WTC11 (cell line): ENCODE measurements at regions not wholly inside any gene's neighbourhood (a gene's known extent, or its start where the extent isn't known, plus 50 kb on each side); places are given as distances from the start of the nearest gene placed in this dataset.

ENCODE experiments used
- ATAC-seq: fragments of 200-7000 bp; cut with Tn5 transposase; 2 replicates; pipeline ENCODE4 v1.10.0; 2021; ENCODE audit warnings: mild to moderate bottlenecking, moderate library complexity
- CTCF ChIA-PET: fragments of 300-600 bp; sonication (Branson Sonifier 250); formaldehyde crosslinking; loops from one replicate; lab custom pipeline; 2021; ENCODE audit warnings: antibody characterized with exemption; lab: Charles Lee
- POLR2A ChIA-PET: fragments of 350-600 bp; sonication (Branson Sonifier 250); formaldehyde crosslinking; loops from one replicate; lab custom pipeline; 2021; ENCODE audit warnings: antibody characterized with exemption; lab: Charles Lee
- DNase-seq: peaks from one replicate; pipeline ENCODE4 v3.0.0; 2021; ENCODE audit warnings: low spot score
- H3K27ac Mint-ChIP-seq: 2 replicates; pipeline ENCODE4 v1.8.0; 2021; ENCODE audit warnings: mixed read lengths
- H3K27me3 Mint-ChIP-seq: 2 replicates; pipeline ENCODE4 v1.8.0; 2021; ENCODE audit warnings: low read depth, mild to moderate bottlenecking, moderate library complexity, mixed read lengths
- H3K36me3 Mint-ChIP-seq: 2 replicates; pipeline ENCODE4 v1.8.0; 2021; ENCODE audit warnings: mixed read lengths
- H3K4me1 Mint-ChIP-seq: 2 replicates; pipeline ENCODE4 v1.8.0; 2022; ENCODE audit warnings: mixed read lengths
- H3K4me3 Mint-ChIP-seq: 2 replicates; pipeline ENCODE4 v1.8.0; 2021; ENCODE audit warnings: mild to moderate bottlenecking, moderate library complexity, mixed read lengths
- H3K9me3 Mint-ChIP-seq: 2 replicates; pipeline ENCODE4 v1.8.0; 2021; ENCODE audit warnings: mixed read lengths
- AFF4 ChIP-seq: sonication (generic); formaldehyde crosslinking; IDR thresholded peaks from 2 replicates; pipeline ENCODE4 v1.8.1; 2023; ENCODE audit warnings: mild to moderate bottlenecking, missing genetic modification reagents, borderline replicate concordance
- ERG ChIP-seq: fragments of 250-450 bp; sonication (Bioruptor Pico); IDR thresholded peaks from 2 replicates; pipeline ENCODE4 v1.8.0; 2021; ENCODE audit warnings: mild to moderate bottlenecking
- MAX ChIP-seq: sonication (generic); formaldehyde crosslinking; IDR thresholded peaks from 2 replicates; pipeline ENCODE4 v1.8.0; 2022; ENCODE audit warnings: mild to moderate bottlenecking, missing genetic modification reagents
- NFE2L1 ChIP-seq: sonication (generic); formaldehyde crosslinking; IDR thresholded peaks from 2 replicates; pipeline ENCODE4 v1.8.1; 2023; ENCODE audit warnings: missing genetic modification reagents
- NR3C1 ChIP-seq: sonication (generic); formaldehyde crosslinking; conservative IDR thresholded peaks from 2 replicates; pipeline ENCODE4 v1.8.1; 2023; ENCODE audit warnings: low read depth, mild to moderate bottlenecking, missing genetic modification reagents
- OVOL2 ChIP-seq: fragments of 250-450 bp; sonication (Bioruptor Pico); IDR thresholded peaks from 2 replicates; pipeline ENCODE4 v1.9.0; 2021; ENCODE audit warnings: mild to moderate bottlenecking, borderline replicate concordance
- SMAD4 ChIP-seq: sonication (generic); formaldehyde crosslinking; IDR thresholded peaks from 2 replicates; pipeline ENCODE4 v1.8.0; 2022; ENCODE audit warnings: mild to moderate bottlenecking, missing genetic modification reagents
- TEAD1 ChIP-seq: sonication (generic); formaldehyde crosslinking; IDR thresholded peaks from 2 replicates; pipeline ENCODE4 v1.8.0; 2022; ENCODE audit warnings: mild to moderate bottlenecking, missing genetic modification reagents
- USF1 ChIP-seq: sonication (generic); formaldehyde crosslinking; IDR thresholded peaks from 2 replicates; pipeline ENCODE4 v1.8.0; 2022; ENCODE audit warnings: mild to moderate bottlenecking, missing genetic modification reagents
- ZNF281 ChIP-seq: sonication (generic); formaldehyde crosslinking; IDR thresholded peaks from 2 replicates; pipeline ENCODE4 v1.8.0; 2023; ENCODE audit warnings: mild to moderate bottlenecking, missing genetic modification reagents
- ZNF396 ChIP-seq: fragments of 250-450 bp; sonication (Bioruptor Pico); IDR thresholded peaks from 2 replicates; pipeline ENCODE4 v1.8.0; 2021; ENCODE audit warnings: mild to moderate bottlenecking, moderate library complexity, borderline replicate concordance
- ZNF512 ChIP-seq: sonication (generic); formaldehyde crosslinking; IDR thresholded peaks from 2 replicates; pipeline ENCODE4 v1.8.1; 2022; ENCODE audit warnings: missing genetic modification reagents, borderline replicate concordance
- ZNF532 ChIP-seq: fragments of 250-450 bp; sonication (Bioruptor Pico); IDR thresholded peaks from 2 replicates; pipeline ENCODE4 v1.9.0; 2021; ENCODE audit warnings: mild to moderate bottlenecking, borderline replicate concordance
- ZSCAN18 ChIP-seq: fragments of 250-450 bp; sonication (Bioruptor Pico); IDR thresholded peaks from 2 replicates; pipeline ENCODE4 v2.1.2; 2022; ENCODE audit warnings: mild to moderate bottlenecking, moderate library complexity

GRCh38 chr7:31171216-31171785 lies 119.2 kb downstream of the ADCYAP1R1 start:
- ChIA-PET CTCF (interaction anchor here (1.1 to 1.5 kb wide), 2 partner anchors 22 to 166 kb away, joined by 3 to 4 read pairs; no protein-coding TSS in a partner anchor), POLR2A (no interaction called here)
- Mint-ChIP-seq H3K9me3 (no peaks in the 10 kb centered on the region), H3K27ac (no peak overlapping the region), H3K4me3 (no peak overlapping the region), H3K4me1 (no peaks in the 10 kb centered on the region), H3K36me3 (no peaks in the 10 kb centered on the region), H3K27me3 (no peaks in the 10 kb centered on the region; the same call in 1 of the 2 replicates)
- ATAC-seq, result no peak
- DNase-seq, result no peak
- TF ChIP-seq ERG (CRISPR knock-in tag) (no peak), AFF4 (CRISPR knock-in tag) (no peak), ZNF281 (CRISPR knock-in tag) (no peak), MAX (CRISPR knock-in tag) (no peak), ZNF396 (CRISPR knock-in tag) (no peak), SMAD4 (CRISPR knock-in tag) (no peak), OVOL2 (no peak), USF1 (no peak), ZSCAN18 (no peak), NR3C1 (CRISPR knock-in tag) (no peak), TEAD1 (CRISPR knock-in tag) (no peak), ZNF532 (CRISPR knock-in tag) (no peak), NFE2L1 (no peak), ZNF512 (CRISPR knock-in tag) (no peak)
